C1 segment of cervical spinal cord (tissue), 14 donors: ENCODE measurements at regions not wholly inside any gene's neighbourhood (a gene's known extent, or its start where the extent isn't known, plus 50 kb on each side); places are given as distances from the start of the nearest gene placed in this dataset.
A peak's percentile ranks its signal among the peaks of the same experiment; 100 is the strongest.
"Not testable (repeated sequence)": the region's sequence is repeated elsewhere in the genome, so short reads cannot be mapped to it uniquely, and the experiment has no call there.

Experiments used
- DNase-seq, 14 donors: peaks; one replicate each; lab custom pipeline; 2025; lab: John Stamatoyannopoulos, UW

DNA sequence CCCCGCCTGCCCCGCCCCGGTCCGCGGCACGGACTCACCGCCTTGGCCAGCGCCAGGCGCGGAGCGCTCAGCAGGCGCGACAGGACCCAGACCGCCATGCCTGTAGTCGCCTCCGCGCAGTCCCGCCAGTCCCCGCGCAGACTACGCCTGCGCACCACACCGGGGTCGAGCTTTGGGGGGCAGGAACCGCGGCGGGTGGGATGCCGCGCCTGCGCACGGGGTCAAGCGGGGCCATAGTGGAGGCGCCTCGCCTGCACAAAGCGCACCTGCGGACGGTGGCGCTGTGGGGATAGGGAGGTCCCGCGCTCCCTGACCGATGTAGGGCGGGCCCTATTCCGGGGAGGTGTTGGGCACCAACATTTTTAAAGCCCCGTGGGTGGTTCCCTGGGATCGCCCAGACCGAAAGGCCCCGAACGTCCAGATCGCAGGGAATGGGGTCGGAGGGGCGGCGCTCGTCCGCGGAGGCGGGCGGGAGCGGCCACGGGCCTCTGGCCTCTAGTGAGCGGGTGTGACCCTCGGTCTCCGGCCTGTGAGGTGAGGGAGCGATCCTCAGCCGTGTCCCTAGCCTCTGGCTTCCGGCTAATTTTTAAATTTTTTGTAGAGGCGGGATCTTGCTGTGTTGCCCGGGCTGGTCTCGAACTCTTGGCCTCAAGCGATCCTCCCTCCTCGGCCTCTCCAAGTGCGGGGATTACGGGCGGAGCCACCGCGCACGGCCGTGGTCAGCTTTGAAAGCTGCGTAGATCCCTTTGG lies 70.8 kb upstream of the LPCAT1 start:
- DNase-seq = peak in 12 of 14 donors; percentile 4 to 80 (median 53)

DNA sequence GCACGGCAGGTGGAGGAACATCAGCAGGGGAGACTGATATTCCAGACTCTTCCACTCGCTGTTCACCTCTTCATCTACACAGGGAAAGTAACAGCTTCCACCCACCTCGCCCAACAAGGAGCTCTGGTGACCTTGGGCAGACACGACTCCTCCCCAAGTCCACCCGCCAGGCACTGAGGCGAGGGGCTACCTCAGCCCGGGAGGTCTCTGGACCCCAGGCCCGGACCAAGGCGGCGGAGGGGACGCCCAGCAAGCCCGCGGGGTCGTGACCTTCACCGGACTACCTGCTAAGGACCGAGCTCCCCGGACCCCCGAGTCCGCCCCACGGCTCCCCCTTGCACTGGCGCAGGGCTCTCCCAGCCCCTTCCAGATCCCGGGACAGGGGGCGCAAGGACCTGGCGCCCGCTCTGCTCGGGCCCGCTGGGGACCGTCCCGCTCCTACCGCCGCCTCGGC lies 70.2 kb upstream of the LPCAT1 start:
- peak in 1 of 14 donors; percentile 19 for DNase-seq

DNA sequence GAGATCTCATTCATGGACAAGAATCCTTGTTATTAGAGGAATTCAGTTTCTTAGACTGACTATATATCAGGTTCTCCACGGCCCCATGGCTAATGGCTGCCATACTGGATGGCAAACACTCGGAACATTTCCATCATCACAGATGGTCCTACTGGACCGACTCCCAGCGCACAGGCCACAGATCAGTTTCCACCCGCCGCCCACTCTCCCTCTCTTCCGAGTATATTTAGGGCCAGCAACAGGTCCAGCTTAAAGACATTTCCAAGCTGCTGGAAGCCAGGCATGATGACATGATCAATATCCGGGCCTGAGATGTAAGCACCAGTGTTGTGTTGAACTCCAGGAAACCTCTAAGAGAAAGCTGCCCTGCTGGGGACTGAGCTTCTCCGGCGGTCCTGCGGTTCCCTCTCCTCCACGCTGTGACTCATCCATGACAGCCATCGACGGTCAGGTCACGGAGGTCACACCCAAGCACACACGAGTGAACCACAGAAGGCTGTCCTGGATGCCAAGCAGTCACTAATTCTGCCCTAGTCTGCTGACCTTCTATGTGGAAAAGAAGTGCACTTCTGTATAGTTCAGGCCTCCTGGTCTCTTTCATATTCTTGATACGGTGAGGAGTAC lies 64.4 kb upstream of the LPCAT1 start:
- DNase-seq = peak in 1 of 14 donors; percentile 60

DNA sequence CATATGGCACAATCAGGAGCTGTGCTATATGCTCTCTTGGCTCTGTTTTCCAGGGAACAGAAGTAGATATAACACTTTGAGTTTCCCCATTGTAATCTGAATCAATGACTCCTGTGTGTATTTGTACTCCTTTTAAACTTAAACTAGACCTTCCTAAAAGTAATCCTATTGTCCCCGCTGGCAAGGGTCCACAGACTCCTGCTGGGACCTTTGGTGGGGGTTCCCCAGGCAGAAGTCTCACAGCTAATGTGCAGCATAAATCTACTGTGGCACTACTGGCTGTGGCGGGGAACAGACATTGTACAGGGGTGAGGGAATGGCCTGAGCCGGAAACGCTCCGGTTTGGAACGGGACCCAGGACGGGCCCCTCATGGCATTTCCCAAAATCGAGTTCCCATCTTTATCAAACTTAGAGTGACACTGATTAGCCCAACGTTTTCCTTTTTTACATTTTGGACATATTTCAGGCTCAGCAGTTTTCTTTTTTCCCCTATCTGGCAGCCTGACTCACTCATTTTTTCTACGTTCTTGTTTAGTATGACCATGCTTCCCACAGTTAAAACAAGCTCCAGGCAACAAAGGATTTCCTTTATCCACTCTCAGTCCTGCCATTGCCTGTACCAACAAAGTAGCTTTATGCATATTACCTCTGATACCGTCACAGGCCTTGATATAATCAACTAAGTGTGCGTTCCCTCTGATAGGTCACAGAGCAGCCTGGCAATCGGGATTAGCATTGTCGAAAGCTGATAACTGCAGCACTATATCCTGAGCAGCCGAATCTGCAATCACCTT lies 59.5 kb upstream of the LPCAT1 start:
- DNase-seq = not testable (repeated sequence)

DNA sequence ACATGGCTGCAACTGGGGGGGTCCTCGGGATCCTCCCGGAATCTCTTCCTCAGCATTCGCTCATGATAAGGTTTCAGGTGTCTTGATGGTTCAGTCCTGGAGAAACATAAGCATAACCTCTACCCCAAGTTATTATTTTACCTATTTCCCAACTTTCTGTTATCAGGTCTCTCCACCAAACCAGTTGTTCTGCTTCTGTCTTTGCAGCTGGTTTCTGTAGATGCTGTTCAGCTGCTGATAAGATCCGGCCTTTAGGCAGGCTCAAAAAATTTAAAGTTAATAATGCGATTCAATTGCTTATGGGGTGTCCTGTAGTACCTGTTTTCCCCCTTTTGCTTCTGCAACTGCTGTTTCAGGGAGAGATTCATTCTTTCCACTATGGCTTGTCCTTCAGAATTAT lies 55.6 kb upstream of the LPCAT1 start:
- DNase-seq = not testable (repeated sequence)

DNA sequence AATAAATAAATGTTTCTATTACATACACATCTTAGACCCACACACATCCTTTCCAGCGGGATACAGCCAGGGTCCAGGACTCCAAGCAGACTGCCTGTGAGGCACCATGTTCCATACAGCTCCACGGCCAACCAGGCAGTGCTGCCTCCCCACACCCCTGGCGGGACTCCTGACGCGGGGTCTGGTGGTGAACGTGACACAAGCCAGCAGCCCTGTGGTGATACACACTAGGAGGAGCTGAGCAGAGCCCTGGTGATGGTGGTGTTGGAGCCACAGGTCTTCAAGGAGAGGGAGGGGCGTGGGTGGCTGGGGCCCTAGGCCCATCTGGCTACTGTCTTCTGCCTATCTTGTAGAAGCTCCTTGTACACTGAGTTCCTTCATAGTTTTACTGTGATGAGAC lies 53.1 kb upstream of the LPCAT1 start:
- not testable (repeated sequence) for DNase-seq

DNA sequence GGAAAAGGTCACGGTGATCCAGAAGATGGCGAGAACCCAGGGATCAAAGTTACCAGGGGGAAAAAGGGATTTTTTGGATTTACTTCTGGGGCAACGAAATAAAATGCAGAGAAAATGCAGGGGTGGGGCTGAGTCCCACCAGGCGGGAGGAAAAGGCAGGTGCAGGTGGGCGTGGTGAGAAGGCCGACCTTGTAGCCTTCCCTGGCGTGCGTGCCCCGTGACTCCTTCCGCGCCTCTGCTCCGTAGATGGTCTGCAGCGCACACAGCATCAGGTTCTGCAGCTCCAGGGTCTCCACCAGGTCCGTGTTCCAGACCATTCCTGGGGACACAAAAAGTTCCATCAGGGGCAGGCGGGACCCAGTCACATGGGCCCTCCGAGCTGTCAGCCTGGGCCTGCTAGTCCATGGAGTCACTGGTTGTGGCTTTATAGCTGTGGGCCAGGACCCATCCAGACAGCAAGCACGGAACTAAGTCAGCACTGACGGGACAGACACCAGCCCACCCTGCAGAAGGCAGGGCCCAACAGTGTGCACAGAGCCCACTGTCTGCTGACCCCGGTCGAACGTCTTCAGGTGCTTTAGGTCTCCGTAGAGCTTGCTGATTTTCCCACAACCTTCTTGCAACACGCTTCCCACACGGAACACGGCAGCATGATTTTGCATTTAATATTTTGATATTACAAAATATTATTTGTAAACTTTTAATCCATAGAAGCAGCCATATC lies 52.4 kb upstream of the LPCAT1 start:
- not testable (repeated sequence) for DNase-seq

DNA sequence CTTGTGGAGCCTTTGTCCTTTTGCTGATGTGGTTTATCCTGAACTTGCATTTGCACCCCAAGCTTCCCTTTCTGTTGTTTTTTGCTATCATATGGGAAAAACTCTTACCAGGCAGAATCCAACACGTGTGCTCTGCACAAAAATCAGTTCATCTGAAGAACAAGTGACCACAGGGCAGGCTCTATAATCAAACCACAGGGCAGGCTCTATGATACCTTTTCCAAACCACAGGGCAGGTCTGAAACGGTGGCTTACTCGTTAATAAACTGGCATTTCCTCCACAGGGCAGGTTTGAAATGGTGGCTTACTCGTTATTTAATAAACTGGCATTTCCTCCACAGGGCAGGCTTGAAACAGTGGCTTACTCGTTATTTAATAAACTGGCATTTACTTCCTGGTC lies 51.7 kb upstream of the LPCAT1 start:
- not testable (repeated sequence) for DNase-seq

DNA sequence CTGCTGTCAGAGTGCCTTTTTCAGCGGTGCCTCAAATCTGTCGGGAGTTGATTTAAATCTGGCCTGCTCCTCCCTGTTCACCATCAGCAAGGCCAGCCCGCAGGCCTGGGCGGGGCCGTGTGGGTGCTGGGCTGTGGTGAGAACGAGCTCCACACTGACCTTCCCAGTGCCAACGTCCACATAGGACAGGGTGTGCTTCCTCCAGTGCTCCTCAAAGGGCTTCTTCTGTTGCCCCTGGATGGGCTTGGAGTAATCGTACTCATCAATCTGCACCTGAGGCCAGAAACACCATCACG lies 50.2 kb upstream of the LPCAT1 start:
- DNase-seq = not testable (repeated sequence)

DNA sequence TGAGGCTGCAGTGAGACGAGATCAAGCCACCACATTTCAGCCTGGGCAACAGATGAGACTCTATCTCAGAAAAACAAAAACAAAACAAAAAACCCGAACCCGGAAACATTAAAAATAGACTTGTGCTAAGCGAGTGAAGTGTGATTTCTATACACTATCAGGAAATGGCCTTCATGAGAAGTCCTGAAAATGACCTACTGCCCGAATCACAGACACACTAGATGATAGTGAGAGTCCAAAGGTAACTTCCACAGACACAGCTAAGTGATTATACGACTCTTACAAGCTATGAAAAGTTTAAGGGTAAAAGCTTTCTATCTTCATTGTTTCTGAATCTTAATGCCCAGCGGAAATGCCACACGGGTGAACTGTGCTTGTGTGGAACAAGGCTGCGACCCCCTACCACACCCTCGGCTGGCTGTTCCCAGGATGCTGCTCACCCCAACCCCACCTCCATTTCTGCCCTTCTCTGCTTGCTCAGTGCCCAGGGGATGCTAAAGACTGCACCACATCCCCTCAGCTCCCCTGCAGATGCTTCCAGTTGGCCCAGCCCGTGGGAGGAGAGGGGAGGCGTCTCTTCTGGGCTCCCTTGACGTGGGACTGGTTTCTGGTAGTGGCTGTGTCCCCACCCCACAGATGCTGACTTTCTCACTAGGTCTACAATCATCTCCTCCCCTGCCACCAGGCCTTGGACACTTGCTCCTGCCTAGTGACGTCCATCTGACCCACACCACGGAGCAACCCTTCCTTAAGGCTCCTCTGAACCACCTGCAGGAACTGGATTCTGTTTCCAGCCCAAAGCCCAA lies 49.7 kb upstream of the LPCAT1 start:
- not testable (repeated sequence) for DNase-seq
